Dendritic cell treated with granulocyte-macrophage colony-stimulating factor and Interleukin-4, amounts not matched to agents 40 ng/mL and 50 ng/mL, for 4 days (primary cell): ENCODE measurements at regions not wholly inside any gene's neighbourhood (a gene's known extent, or its start where the extent isn't known, plus 50 kb on each side); places are given as distances from the start of the nearest gene placed in this dataset.
"Not testable (repeated sequence)": the region's sequence is repeated elsewhere in the genome, so short reads cannot be mapped to it uniquely, and the experiment has no call there.

Experiments used
- H3K27ac Mint-ChIP-seq: one replicate; pipeline ENCODE4 v1.8.0; 2022; ENCODE audit warnings: mild to moderate bottlenecking, mixed read lengths
- H3K27me3 Mint-ChIP-seq: one replicate; pipeline ENCODE4 v1.8.0; 2022; ENCODE audit warnings: mild to moderate bottlenecking, mixed read lengths
- H3K36me3 Mint-ChIP-seq: one replicate; pipeline ENCODE4 v1.8.0; 2022; ENCODE audit warnings: low read depth, mixed read lengths
- H3K4me1 Mint-ChIP-seq: one replicate; pipeline ENCODE4 v1.8.0; 2022; ENCODE audit warnings: low read depth, mixed read lengths
- H3K4me3 Mint-ChIP-seq: one replicate; pipeline ENCODE4 v1.8.0; 2022; ENCODE audit warnings: mild to moderate bottlenecking, moderate library complexity, mixed read lengths
- H3K9me3 Mint-ChIP-seq: one replicate; pipeline ENCODE4 v1.8.0; 2022; ENCODE audit warnings: mixed read lengths
- intact Hi-C: fragments of 100-400 bp; cut with micrococcal nuclease; formaldehyde crosslinking; loops from one replicate; pipeline ENCODE4 v1.15.0; 2022

- Mint-ChIP-seq H3K27ac (no peak overlapping the region), H3K9me3 (peaks cover 85% of the 10 kb centered on the region), H3K4me1 (peaks cover 17% of the 10 kb centered on the region), H3K4me3 (no peak overlapping the region), H3K36me3 (peaks cover 22% of the 10 kb centered on the region), H3K27me3 (no peaks in the 10 kb centered on the region)
- intact Hi-C loops = no loop called here
These were observed 56.3 kb upstream of the SPEF2 start for GRCh38 chr5:35561396-35561795.

- Mint-ChIP-seq H3K27me3 (no peaks in the 10 kb centered on the region), H3K4me3 (no peak overlapping the region), H3K9me3 (peaks cover 61% of the 10 kb centered on the region), H3K27ac (no peak overlapping the region), H3K4me1 (no peaks in the 10 kb centered on the region), H3K36me3 (peaks cover 15% of the 10 kb centered on the region)
- intact Hi-C loops = no loop called here
These were observed 59.9 kb upstream of the SPEF2 start for GRCh38 chr5:35557748-35558147.

GRCh38 chr5:35557199-35557598, 60.5 kb upstream of the SPEF2 start:
- peaks cover 56% of the 10 kb centered on the region for H3K9me3 Mint-ChIP-seq
- no peak overlapping the region for H3K27ac Mint-ChIP-seq
- H3K4me1 Mint-ChIP-seq = no peaks in the 10 kb centered on the region
- no peaks in the 10 kb centered on the region for H3K27me3 Mint-ChIP-seq
- H3K4me3 Mint-ChIP-seq = no peak overlapping the region
- peaks cover 15% of the 10 kb centered on the region for H3K36me3 Mint-ChIP-seq
- intact Hi-C loops = no loop called here

GRCh38 chr5:35554016-35554415, 63.6 kb upstream of the SPEF2 start:
- intact Hi-C loops = no loop called here
- H3K27ac Mint-ChIP-seq = no peak overlapping the region
- H3K4me3 Mint-ChIP-seq = no peak overlapping the region
- H3K4me1 Mint-ChIP-seq = no peaks in the 10 kb centered on the region
- peaks cover 34% of the 10 kb centered on the region for H3K9me3 Mint-ChIP-seq
- peaks cover 7% of the 10 kb centered on the region for H3K36me3 Mint-ChIP-seq
- H3K27me3 Mint-ChIP-seq = no peaks in the 10 kb centered on the region

- Mint-ChIP-seq H3K9me3 (peaks cover 7% of the 10 kb centered on the region), H3K36me3 (no peaks in the 10 kb centered on the region), H3K4me3 (no peak overlapping the region), H3K27ac (no peak overlapping the region), H3K4me1 (peaks cover 18% of the 10 kb centered on the region), H3K27me3 (no peaks in the 10 kb centered on the region)
- intact Hi-C loops = no loop called here
These were observed 72.5 kb upstream of the SPEF2 start for GRCh38 chr5:35545190-35545589.

GRCh38 chr5:35543408-35543807, 74.3 kb upstream of the SPEF2 start:
- intact Hi-C loops = no loop called here
- H3K27me3 Mint-ChIP-seq = no peaks in the 10 kb centered on the region
- H3K9me3 Mint-ChIP-seq = peaks cover 20% of the 10 kb centered on the region
- H3K4me1 Mint-ChIP-seq = peaks cover 19% of the 10 kb centered on the region
- H3K4me3 Mint-ChIP-seq = no peak overlapping the region
- H3K27ac Mint-ChIP-seq = no peak overlapping the region
- H3K36me3 Mint-ChIP-seq = no peaks in the 10 kb centered on the region

- H3K27ac Mint-ChIP-seq = no peak overlapping the region
- no peaks in the 10 kb centered on the region for H3K36me3 Mint-ChIP-seq
- peaks cover 17% of the 10 kb centered on the region for H3K4me1 Mint-ChIP-seq
- H3K4me3 Mint-ChIP-seq = no peak overlapping the region
- H3K27me3 Mint-ChIP-seq = no peaks in the 10 kb centered on the region
- intact Hi-C loops = no loop called here
- H3K9me3 Mint-ChIP-seq = peaks cover 47% of the 10 kb centered on the region
These were observed 77.7 kb upstream of the SPEF2 start for GRCh38 chr5:35540002-35540401.

- no peak overlapping the region for H3K4me3 Mint-ChIP-seq
- no peaks in the 10 kb centered on the region for H3K36me3 Mint-ChIP-seq
- no peaks in the 10 kb centered on the region for H3K27me3 Mint-ChIP-seq
- peaks cover 56% of the 10 kb centered on the region for H3K9me3 Mint-ChIP-seq
- peaks cover 15% of the 10 kb centered on the region for H3K4me1 Mint-ChIP-seq
- no peak overlapping the region for H3K27ac Mint-ChIP-seq
- intact Hi-C loops = no loop called here
These were observed 79.3 kb upstream of the SPEF2 start for GRCh38 chr5:35538198-35538931.

GRCh38 chr5:35533156-35533555, 84.5 kb upstream of the SPEF2 start:
- Mint-ChIP-seq H3K4me1 (peaks cover 2% of the 10 kb centered on the region), H3K27me3 (no peaks in the 10 kb centered on the region), H3K9me3 (peaks cover 33% of the 10 kb centered on the region), H3K27ac (no peak overlapping the region), H3K36me3 (no peaks in the 10 kb centered on the region), H3K4me3 (no peak overlapping the region)
- intact Hi-C loops = no loop called here

GRCh38 chr5:35531553-35531952, 86.1 kb upstream of the SPEF2 start:
- H3K4me1 Mint-ChIP-seq, H3K4me3 Mint-ChIP-seq, H3K36me3 Mint-ChIP-seq, H3K27me3 Mint-ChIP-seq, intact Hi-C loops, H3K27ac Mint-ChIP-seq: not testable (repeated sequence)
- H3K9me3 Mint-ChIP-seq = peaks cover 24% of the 10 kb centered on the region

- intact Hi-C loops = no loop called here
- Mint-ChIP-seq H3K4me3 (no peak overlapping the region), H3K36me3 (no peaks in the 10 kb centered on the region), H3K9me3 (peaks cover 29% of the 10 kb centered on the region), H3K27ac (no peak overlapping the region), H3K27me3 (no peaks in the 10 kb centered on the region), H3K4me1 (no peaks in the 10 kb centered on the region)
These were observed 99.6 kb upstream of the SPEF2 start for GRCh38 chr5:35518104-35518503.

- Mint-ChIP-seq H3K36me3 (no peaks in the 10 kb centered on the region), H3K9me3 (peaks cover 32% of the 10 kb centered on the region), H3K27ac (no peak overlapping the region), H3K4me3 (no peak overlapping the region), H3K4me1 (no peaks in the 10 kb centered on the region), H3K27me3 (no peaks in the 10 kb centered on the region)
- intact Hi-C loops = no loop called here
These were observed 101.4 kb upstream of the SPEF2 start for GRCh38 chr5:35516271-35516670.

- no peaks in the 10 kb centered on the region for H3K36me3 Mint-ChIP-seq
- peaks cover 43% of the 10 kb centered on the region for H3K9me3 Mint-ChIP-seq
- H3K27me3 Mint-ChIP-seq = no peaks in the 10 kb centered on the region
- H3K4me1 Mint-ChIP-seq = no peaks in the 10 kb centered on the region
- no peak overlapping the region for H3K4me3 Mint-ChIP-seq
- no peak overlapping the region for H3K27ac Mint-ChIP-seq
- intact Hi-C loops = no loop called here
These were observed 104.1 kb upstream of the SPEF2 start for GRCh38 chr5:35513612-35514011.

- H3K4me3 Mint-ChIP-seq = no peak overlapping the region
- H3K27me3 Mint-ChIP-seq = no peaks in the 10 kb centered on the region
- H3K4me1 Mint-ChIP-seq = no peaks in the 10 kb centered on the region
- peaks cover 11% of the 10 kb centered on the region for H3K36me3 Mint-ChIP-seq
- no peak overlapping the region for H3K27ac Mint-ChIP-seq
- intact Hi-C loops = no loop called here
- peaks cover 44% of the 10 kb centered on the region for H3K9me3 Mint-ChIP-seq
These were observed 115.5 kb upstream of the SPEF2 start for GRCh38 chr5:35502206-35502605.

- no peaks in the 10 kb centered on the region for H3K27me3 Mint-ChIP-seq
- no peak overlapping the region for H3K4me3 Mint-ChIP-seq
- no peak overlapping the region for H3K27ac Mint-ChIP-seq
- intact Hi-C loops = no loop called here
- peaks cover 6% of the 10 kb centered on the region for H3K9me3 Mint-ChIP-seq
- H3K4me1 Mint-ChIP-seq = peaks cover 23% of the 10 kb centered on the region
- no peaks in the 10 kb centered on the region for H3K36me3 Mint-ChIP-seq
These were observed 128.9 kb upstream of the SPEF2 start for GRCh38 chr5:35488791-35489190.
